ENCODE measurements at regions not wholly inside any gene's neighbourhood (a gene's known extent, or its start where the extent isn't known, plus 50 kb on each side); places are given as distances from the start of the nearest gene placed in this dataset.
A peak's percentile ranks its signal among the peaks of the same experiment; 100 is the strongest.
"Not testable (repeated sequence)": the region's sequence is repeated elsewhere in the genome, so short reads cannot be mapped to it uniquely, and the experiment has no call there.

DNA sequence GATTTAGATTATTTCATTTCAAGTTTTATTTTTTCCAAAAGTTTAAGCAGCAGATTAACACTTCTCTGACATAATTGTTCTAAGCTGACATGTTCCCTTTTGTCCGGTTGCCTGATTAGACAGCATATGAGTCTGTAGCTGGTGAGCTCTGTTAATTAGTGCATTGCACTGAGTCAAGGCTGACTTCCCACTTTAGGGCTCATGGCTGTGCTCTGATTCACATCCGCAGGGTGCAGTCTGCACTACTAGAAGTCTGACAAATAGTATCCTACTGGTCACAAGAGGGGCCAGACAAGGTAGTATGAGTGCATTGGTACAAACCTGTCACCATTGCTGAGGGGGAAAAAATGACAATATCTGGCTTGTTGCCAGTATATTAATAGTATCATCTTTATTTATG, 443.9 kb upstream of the ZNF804A start:
- no peak for DNase-seq

DNA sequence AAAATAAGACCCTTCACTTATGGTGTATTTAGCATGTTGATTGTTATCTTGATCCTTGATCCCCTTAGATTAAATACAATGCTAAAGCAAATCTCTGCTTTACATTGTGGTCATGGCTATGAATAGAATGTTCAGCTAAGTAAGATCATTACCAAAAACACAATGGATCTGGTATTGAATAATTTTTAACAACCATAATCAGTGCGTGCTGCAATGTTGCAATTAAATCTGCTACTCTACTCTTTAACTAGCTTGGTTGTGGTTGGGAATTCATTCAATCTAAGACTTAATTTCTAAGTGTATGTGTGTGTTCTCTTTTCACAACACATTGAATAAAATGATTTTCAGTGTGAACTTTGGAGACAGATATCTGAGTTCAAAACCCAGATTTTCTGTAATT, 442.5 kb upstream of the ZNF804A start:
- DNase-seq: no peak

- no peak for DNase-seq
These were observed 441.2 kb upstream of the ZNF804A start for GRCh38 chr2:184157141-184157540.

- DNase-seq: no peak
These were observed 435.9 kb upstream of the ZNF804A start for GRCh38 chr2:184162426-184162825.

DNA sequence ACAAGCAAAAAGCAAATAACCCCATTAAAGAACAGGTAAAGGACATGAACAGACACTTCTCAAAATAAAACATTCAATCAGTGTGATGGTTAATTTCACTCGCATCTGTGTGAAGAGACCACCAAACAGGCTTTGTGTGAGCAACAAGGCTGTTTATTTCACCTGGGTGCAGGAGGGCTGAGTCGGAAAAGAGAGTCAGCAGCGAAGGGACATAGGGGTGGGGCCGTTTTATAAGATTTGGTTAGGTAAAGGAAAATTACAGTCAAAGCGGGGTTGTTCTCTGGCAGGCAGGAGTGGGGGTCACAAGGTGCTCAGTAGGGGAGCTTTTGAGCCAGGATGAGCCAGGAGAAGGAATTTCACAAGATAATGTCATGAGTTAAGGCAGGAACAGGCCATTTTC, 429.5 kb upstream of the ZNF804A start:
- not testable (repeated sequence) for DNase-seq

GRCh38 chr2:184169366-184169765, 429.0 kb upstream of the ZNF804A start:
- DNase-seq: no peak

GRCh38 chr2:184174493-184175104, 423.7 kb upstream of the ZNF804A start:
- no peak for DNase-seq

DNA sequence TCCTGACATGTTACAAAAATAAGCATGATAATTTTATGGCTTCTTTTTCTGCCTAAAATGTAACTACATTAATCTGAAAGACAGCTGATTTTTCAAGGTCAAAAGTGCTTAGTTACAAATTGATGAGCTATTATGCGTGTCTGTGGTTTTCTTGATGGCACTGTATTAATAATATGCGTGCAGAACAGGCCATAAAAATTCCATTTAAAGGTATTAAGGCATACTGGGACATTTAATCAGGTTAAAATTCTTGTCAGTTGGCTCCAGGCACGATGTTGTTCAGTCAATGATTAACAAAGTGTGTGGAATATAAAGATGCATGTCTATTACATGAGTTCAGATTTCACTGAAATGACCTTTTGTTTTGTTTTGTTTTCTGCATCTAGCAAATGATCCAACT, 420.1 kb upstream of the ZNF804A start:
- DNase-seq: no peak

DNA sequence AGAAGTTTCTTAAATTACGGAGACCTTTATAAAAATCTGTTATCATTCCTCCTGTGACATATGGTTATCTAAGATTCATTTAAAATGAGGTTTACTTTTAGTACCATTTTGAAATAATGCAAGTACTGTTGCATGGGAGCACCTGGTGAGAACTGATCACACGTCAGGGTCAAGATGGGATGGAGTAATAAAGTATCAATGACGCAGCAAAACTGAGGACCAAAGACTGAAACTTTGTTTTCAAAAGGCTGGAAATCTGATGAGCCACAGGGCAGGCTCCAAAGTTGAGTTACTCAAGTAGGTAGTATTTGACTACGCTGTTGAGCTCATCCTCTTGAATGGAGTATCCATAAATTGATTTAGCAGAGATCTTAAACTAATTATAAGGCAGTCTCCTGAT, 411.9 kb upstream of the ZNF804A start:
- DNase-seq: no peak

GRCh38 chr2:184187421-184187971, 410.8 kb upstream of the ZNF804A start:
- no peak for DNase-seq

- no peak for DNase-seq
These were observed 407.6 kb upstream of the ZNF804A start for GRCh38 chr2:184190725-184191124.

DNA sequence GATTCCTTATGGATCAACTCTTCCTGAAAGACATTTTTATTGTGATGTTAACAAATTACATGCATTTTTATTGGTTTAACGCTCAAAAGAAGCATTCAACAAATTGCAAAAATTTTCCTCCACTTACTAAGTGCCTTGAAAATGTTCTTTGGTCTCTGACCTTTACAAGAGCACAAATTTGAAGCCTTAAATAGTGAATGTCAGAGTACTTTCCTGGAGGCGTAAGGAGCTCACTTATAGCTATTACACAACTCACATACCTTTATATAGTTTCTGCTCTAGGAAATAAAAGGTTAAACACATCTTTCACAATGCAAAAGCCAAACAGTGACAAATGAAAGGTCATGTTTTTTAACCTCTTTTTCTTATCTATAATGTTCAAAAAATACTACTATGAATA, 405.7 kb upstream of the ZNF804A start:
- DNase-seq: no peak

GRCh38 chr2:184197413-184197812, 400.9 kb upstream of the ZNF804A start:
- DNase-seq: no peak

GRCh38 chr2:184198791-184199190, 399.5 kb upstream of the ZNF804A start:
- not testable (repeated sequence) for DNase-seq

- DNase-seq: no peak
These were observed 399.1 kb upstream of the ZNF804A start for GRCh38 chr2:184199274-184199673.

DNA sequence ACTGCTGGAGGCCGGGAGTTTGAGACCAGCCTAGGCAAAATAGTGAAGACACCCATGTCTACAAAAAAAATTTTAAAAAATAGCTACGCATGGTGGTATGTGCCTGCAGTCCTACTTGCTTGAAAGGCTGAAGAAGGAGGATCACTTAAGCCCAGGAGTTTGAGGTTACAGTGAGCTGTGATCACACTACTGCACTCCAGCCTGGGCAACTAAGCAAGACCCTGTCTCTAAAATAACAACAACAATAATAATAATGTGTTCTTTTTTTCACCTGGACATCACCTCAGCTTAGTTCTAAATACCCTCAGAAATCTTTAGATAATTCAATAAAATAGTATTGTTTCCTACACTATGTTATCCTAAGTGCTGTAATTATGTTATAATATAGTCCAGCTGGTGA, 397.1 kb upstream of the ZNF804A start:
- no peak for DNase-seq

- DNase-seq: peak in 1 of 2 experiments; percentile 10
These were observed 394.7 kb upstream of the ZNF804A start for GRCh38 chr2:184203661-184204060.

- DNase-seq: no peak
These were observed 393.2 kb upstream of the ZNF804A start for GRCh38 chr2:184205048-184205596.

DNA sequence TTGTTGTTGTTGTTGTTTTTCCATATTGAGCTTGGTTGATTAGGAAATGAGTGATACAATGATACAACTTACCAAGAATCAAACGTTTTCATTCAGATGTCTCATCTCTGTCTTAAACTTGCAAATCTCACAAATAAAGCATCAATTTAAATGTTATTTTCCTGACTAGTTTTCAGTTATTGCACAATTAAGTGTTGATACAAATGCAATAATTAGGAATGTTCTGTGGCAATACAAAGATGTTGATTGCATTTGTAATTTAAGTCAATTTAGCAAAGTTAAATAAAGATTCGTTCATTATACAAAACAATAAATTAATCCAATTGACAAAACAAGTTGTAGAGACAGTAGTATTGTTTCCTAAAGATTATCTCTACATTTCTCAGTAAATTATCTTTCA, 392.3 kb upstream of the ZNF804A start:
- no peak for DNase-seq

DNA sequence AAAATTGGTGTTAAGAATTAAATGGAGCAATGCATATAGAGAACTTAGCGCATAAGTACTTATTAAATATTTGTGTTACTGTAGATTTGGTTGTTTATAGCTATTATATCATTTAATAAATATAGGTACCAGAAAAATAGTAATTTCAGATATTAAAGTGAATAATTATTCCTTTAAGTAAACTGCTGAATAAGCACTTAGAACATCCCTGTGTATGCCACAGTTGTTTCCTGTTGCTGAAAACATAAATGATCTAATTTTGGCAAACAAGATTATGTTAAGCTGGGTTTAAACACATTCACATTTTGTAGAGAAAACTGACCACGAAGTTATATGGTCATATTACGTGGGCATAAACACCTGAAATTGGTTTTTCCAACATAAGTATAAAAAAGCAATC, 388.0 kb upstream of the ZNF804A start:
- no peak for DNase-seq

DNA sequence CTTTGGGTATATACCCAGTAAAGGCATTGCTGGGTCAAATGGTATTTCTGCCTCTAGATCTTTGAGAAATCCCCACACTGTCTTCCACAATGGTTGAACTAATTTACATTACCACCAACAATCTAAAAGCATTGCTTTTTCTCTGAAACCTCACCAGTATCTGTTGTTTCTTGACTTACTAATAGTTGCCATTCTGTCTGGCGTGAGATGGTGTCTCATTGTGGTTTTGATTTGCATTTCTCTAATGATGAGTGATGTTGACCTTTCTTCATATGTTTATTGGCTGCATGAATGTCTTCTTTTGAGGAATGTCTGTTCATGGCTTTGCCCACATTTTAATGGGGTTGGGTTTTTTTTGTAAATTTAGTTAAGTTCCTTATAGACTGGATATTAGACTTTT, 382.6 kb upstream of the ZNF804A start:
- no peak for DNase-seq

DNA sequence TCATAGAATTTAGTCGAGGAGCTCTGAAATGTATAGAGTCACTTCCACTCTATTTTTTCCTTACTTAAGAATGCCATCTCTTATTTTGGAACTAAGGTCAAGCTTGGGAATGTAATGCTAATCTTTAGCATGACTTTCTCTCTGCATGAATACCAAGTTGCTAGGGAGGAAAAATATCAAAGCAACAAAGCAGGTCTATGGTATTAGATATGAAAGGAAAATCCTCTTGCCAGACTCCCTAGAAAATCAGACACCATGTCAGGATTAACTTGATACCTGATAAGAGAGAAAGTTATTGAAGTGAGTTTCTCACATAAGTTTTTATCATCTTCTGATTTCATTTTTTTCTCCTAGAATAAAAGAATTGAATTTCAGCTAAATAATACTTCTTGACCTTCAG, 341.7 kb upstream of the ZNF804A start:
- no peak for DNase-seq

- DNase-seq: no peak
These were observed 337.0 kb upstream of the ZNF804A start for GRCh38 chr2:184261331-184261730.

DNA sequence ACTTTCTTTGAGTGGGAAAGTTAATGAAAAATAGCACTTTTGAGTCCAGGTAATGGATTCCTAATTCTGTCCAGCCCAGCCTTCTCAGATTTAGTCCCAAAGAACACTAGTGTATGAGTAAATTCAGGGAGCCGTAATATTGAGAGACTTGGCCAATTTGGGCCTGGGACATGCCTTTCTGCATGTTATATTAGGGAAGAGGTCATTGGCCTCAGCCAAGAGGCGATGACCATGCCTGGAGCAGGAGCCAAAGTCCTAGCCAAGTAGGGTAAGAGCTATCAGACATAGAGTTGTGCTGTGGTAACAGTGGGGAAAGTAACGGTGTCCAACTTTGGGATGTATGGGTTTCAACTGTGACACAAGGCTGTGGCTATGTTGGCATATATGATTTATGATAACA, 336.5 kb upstream of the ZNF804A start:
- no peak for DNase-seq

GRCh38 chr2:184268900-184269477, 329.3 kb upstream of the ZNF804A start:
- DNase-seq: no peak
